GM13977 (cell line): ENCODE measurements at regions not wholly inside any gene's neighbourhood (a gene's known extent, or its start where the extent isn't known, plus 50 kb on each side); places are given as distances from the start of the nearest gene placed in this dataset.

ENCODE experiments used
- DNase-seq: peaks from one replicate; pipeline ENCODE4 v3.0.0; 2012; ENCODE audit warnings: low spot score
- in situ Hi-C: fragments of 300-500 bp; cut with MboI; formaldehyde crosslinking; loops from one replicate; pipeline ENCODE4 v1.12.0; 2022; ENCODE audit warnings: low sequenced_read_pairs, low pct_unique_long_range_greater_than_20kb, mixed read lengths, inconsistent platforms; ENCODE audit not compliant: unreplicated experiment
- TF ChIP-seq, protein P1 (sequence below): IDR thresholded peaks from 2 replicates; pipeline ENCODE4 v1.5.1; 2012; ENCODE audit warnings: mild to moderate bottlenecking, control low read depth; ENCODE audit not compliant: insufficient read depth; ENCODE audit errors: extremely low read depth, missing control alignments

DNA sequence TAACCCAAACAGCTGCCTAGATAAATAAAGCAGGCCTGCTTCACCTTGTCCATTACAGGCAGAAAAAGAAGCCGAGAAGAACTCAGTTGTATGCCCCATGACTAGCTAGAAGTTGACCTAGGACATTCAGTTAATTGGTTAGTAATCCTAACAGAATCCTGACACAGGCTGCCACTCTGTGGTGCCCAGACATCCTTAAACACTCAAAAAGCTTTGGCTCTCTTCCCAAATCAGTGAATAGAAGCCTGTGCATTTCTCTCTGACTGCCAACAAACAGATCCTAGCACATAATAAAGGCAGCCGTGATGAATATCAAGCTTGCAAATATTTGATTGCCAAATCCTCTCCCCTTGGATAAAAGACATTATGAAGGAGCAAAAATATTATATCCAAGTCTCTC lies 519.1 kb upstream of the EYS start:
- in situ Hi-C loops: no loop called here
- no peak for DNase-seq
- TF ChIP-seq, protein P1, sequence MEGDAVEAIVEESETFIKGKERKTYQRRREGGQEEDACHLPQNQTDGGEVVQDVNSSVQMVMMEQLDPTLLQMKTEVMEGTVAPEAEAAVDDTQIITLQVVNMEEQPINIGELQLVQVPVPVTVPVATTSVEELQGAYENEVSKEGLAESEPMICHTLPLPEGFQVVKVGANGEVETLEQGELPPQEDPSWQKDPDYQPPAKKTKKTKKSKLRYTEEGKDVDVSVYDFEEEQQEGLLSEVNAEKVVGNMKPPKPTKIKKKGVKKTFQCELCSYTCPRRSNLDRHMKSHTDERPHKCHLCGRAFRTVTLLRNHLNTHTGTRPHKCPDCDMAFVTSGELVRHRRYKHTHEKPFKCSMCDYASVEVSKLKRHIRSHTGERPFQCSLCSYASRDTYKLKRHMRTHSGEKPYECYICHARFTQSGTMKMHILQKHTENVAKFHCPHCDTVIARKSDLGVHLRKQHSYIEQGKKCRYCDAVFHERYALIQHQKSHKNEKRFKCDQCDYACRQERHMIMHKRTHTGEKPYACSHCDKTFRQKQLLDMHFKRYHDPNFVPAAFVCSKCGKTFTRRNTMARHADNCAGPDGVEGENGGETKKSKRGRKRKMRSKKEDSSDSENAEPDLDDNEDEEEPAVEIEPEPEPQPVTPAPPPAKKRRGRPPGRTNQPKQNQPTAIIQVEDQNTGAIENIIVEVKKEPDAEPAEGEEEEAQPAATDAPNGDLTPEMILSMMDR: no peak

DNA sequence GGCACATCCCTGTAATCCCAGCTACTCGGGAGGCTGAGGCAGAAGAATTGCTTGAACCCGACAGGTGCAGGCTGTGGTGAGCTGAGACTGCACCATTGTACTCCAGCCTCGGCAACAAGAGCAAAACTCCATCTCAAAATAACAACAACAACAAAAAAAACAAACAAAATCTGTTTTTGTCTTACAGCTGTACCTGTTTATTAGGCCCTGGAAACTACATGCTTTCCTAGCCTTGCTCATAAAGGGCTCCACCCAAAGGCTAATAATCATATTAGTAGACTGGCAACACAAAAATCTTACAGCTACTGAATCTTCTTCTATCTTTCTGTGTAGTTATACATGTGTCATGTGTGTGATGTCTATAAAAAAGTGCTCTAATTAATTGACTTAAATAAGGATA lies 503.9 kb upstream of the EYS start:
- TF ChIP-seq, protein P1: no peak
- in situ Hi-C loops: no loop called here
- DNase-seq: no peak

DNA sequence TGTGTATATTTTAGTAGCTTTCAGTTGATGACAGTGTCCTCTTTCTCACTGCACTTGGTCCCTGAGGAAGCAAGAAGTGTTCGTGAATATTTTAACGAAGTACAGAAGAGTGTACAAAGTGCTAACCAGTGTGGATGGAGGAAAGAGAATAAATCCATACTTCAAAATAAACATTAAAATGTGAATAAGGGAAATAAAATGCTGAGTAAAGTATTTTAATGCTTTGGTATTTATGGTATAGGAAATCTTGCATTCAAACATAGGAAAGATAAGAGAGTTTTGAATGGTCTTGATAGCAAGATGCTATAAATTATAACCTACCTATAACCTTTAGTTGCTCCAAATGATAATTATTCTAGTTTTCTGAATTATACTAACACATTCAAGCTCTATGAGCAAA lies 493.4 kb upstream of the EYS start:
- in situ Hi-C loops: no loop called here
- DNase-seq: no peak
- TF ChIP-seq, protein P1: no peak

DNA sequence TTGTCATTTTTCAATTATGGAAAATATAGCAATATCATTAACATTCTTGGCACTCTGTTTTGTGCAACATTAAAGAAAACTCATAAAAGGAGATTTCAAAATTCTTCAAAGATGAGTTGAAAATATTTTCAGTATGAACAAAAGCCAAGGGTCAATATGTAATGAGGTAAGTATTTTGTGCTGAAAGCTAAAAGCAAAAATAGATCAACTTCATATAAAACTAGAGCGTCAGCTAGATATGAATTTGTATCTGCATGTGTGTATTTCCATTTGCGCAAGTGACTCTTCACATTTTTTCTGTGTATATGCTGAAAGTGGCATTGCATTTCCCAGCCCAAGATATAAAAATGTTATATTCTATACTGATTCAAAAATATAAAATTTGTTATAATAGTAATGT lies 492.1 kb upstream of the EYS start:
- in situ Hi-C loops: no loop called here
- TF ChIP-seq, protein P1: no peak
- DNase-seq: no peak

DNA sequence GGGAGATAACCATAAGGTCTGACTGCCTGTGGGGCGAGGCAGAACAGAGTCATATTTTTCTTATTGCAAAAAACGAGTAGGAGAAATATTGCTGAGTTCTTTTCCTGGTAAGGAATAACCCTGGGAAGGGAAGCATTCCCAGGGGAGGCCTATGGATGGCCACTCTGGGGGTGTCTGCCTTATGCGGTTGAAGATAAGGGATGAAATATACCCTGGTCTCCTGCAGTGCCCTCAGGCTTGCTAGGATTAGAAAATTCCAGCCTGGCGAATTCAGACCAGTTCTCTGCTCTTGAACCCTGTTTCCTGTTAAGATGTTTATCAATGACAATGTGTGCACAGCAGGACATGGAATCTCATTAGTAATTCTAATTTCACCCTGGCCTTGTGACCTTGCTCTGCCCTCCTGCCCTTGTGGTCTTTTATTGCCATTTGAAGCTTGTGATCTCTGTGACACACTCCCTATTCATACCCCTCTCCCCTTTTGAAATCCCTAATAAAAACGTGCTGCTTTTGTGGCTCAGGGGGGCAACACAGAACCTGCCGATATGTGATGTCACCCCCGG lies 491.1 kb upstream of the EYS start:
- no peak for DNase-seq
- in situ Hi-C loops: no loop called here

DNA sequence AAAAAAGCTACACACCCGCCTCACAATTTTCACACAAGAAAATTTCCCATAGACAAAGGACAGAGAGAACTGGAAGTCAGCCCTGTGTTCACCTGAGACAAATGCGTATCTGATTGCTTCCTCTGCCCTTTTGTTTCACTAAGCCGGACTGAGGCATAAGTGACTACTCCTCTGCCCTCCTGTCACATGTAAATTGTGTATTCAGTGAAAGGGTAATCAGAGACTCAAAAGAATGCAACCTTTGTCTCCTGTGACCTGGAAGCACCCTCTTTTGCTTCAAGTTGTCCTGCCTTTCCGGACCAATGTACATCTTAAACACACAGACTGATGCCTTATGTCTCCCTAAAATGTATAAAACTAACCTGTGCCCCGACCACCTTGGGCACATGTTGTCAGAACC lies 483.8 kb upstream of the EYS start:
- DNase-seq: no peak
- in situ Hi-C loops: no loop called here
- TF ChIP-seq, protein P1: no peak

More for the DNA sequence above, 491.1 kb upstream of the EYS start:
- TF ChIP-seq, protein P1: no peak

DNA sequence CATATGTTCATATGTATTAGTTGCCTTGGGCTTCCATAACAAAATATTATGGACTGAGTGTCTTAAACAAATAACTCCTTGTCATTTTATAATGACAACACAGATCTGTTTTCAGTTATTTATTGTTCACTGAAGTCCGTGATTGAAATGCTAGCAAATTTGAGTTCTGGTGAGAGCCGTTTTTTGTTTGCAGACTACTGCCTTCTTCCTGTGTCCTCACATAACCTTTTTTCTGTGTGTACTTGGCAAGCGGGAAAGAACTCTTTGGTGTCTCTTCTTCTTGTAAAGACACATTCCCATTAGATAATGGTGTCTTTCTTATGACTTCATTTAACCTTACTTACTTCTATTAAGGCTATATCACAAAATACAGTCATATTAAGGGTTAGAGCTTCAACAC lies 482.9 kb upstream of the EYS start:
- DNase-seq: no peak
- TF ChIP-seq, protein P1: no peak
- in situ Hi-C loops: no loop called here
